Fibroblast of lung (primary cell): ENCODE measurements at regions not wholly inside any gene's neighbourhood (a gene's known extent, or its start where the extent isn't known, plus 50 kb on each side); places are given as distances from the start of the nearest gene placed in this dataset.

Experiments
- DNase-seq, 2 donors: peaks; one replicate each; pipeline versions ENCODE4 v3.0.0 to v3.0.0-alpha.2; 2010; ENCODE audit warnings: low read depth in 2 of 2
- H2AFZ ChIP-seq: 2 replicates; pipeline ENCODE4 v1.5.1; 2012; ENCODE audit warnings: low read length, control low read depth, inconsistent platforms
- H3K27ac ChIP-seq: 2 replicates; pipeline ENCODE4 v1.5.1; 2011; ENCODE audit warnings: low read length, control low read depth; ENCODE audit not compliant: insufficient read depth
- H3K27me3 ChIP-seq: 2 replicates; pipeline ENCODE4 v1.5.1; 2011; ENCODE audit warnings: mild to moderate bottlenecking, low read length; ENCODE audit not compliant: control insufficient read depth, insufficient read depth
- H3K36me3 ChIP-seq: 2 replicates; pipeline ENCODE4 v1.5.1; 2011; ENCODE audit warnings: low read length; ENCODE audit not compliant: control insufficient read depth, insufficient read depth
- H3K4me1 ChIP-seq: 2 replicates; pipeline ENCODE4 v1.5.1; 2011; ENCODE audit warnings: low read length; ENCODE audit not compliant: control insufficient read depth, insufficient read depth; ENCODE audit errors: extremely low read depth
- H3K4me2 ChIP-seq: 2 replicates; pipeline ENCODE4 v1.5.1; 2011; ENCODE audit warnings: low read length, control low read depth; ENCODE audit not compliant: insufficient read depth; ENCODE audit errors: extremely low read depth
- H3K4me3 ChIP-seq, 4 experiments: fragments of 200-600 bp in 1 of 4; sonication (generic) in 1 of 4; replicated peaks in 1 of 4; 2 replicates each; pipeline ENCODE4 v1.5.1; 2011 to 2016; ENCODE audit warnings: low read length in 4 of 4, low read depth in 3 of 4, mild to moderate bottlenecking in 3 of 4, control low read depth in 2 of 4, inconsistent platforms in 1 of 4, mixed read lengths in 1 of 4; ENCODE audit not compliant: insufficient read depth in 1 of 4; ENCODE audit errors: control extremely low read depth in 1 of 4
- H3K79me2 ChIP-seq: 2 replicates; pipeline ENCODE4 v1.5.1; 2012; ENCODE audit warnings: mild to moderate bottlenecking, low read length, inconsistent platforms; ENCODE audit not compliant: control insufficient read depth, insufficient read depth
- H3K9ac ChIP-seq: 2 replicates; pipeline ENCODE4 v1.5.1; 2011; ENCODE audit warnings: mild to moderate bottlenecking, low read length, control low read depth; ENCODE audit not compliant: insufficient read depth
- H3K9me3 ChIP-seq: 2 replicates; pipeline ENCODE4 v1.5.1; 2012; ENCODE audit warnings: low read depth, low read length; ENCODE audit not compliant: control insufficient read depth, insufficient read depth
- H4K20me1 ChIP-seq: 2 replicates; pipeline ENCODE4 v1.5.1; 2011; ENCODE audit warnings: low read length; ENCODE audit not compliant: control insufficient read depth, insufficient read depth; ENCODE audit errors: extremely low read depth
- CTCF ChIP-seq, 2 donors: IDR thresholded peaks in 1 of 2; conservative IDR thresholded peaks in 1 of 2; 1 replicate in 1 of 2; 2 replicates in 1 of 2; pipeline ENCODE4 v1.5.1; 2011 to 2012; ENCODE audit warnings: low read length in 2 of 2, control low read depth in 1 of 2, inconsistent platforms in 1 of 2, low read depth in 1 of 2, mild to moderate bottlenecking in 1 of 2
- EZH2 ChIP-seq: IDR thresholded peaks from 2 replicates; pipeline ENCODE4 v1.5.1; 2012; ENCODE audit warnings: low read length, control low read depth, mild to moderate bottlenecking; ENCODE audit errors: missing control alignments

DNA sequence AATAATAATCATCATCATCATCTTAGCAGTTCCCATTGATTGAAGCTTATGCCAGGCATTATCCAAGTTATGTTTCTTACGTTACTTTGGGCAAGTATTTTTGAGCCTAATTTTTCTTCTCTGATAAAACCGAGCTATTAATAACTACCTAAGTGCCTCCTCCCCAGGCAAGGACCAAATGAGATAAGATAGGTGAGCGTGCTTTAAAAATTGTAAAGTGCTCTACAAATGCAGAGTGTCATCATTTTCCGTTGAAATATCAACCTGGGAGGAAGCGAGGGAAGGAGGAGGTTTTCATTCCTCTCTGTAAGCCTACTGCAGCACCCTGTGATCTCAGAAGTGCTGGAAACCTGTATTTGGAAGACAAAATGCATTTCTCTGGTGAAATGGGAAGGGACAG, 96.7 kb upstream of the MITF start:
- Histone ChIP-seq H4K20me1 (no peaks in the 10 kb centered on the region), H3K4me3 (no peak overlapping the region), H3K27ac (no peak overlapping the region), H3K4me2 (no peak overlapping the region), H2AFZ (no peak overlapping the region), H3K9ac (no peak overlapping the region), H3K27me3 (no peaks in the 10 kb centered on the region), H3K36me3 (no peaks in the 10 kb centered on the region), H3K4me1 (no peaks in the 10 kb centered on the region), H3K9me3 (no peaks in the 10 kb centered on the region), H3K79me2 (no peaks in the 10 kb centered on the region)
- no peak for TF ChIP-seq EZH2
- no peak for TF ChIP-seq CTCF (conservative IDR thresholded peaks at IDR 0.05 in 1 of 2, IDR thresholded peaks at IDR 0.05 in 1 of 2; ENCODE audit: low read depth in 1 of 2, low read length in 2 of 2)
- no peak for DNase-seq

DNA sequence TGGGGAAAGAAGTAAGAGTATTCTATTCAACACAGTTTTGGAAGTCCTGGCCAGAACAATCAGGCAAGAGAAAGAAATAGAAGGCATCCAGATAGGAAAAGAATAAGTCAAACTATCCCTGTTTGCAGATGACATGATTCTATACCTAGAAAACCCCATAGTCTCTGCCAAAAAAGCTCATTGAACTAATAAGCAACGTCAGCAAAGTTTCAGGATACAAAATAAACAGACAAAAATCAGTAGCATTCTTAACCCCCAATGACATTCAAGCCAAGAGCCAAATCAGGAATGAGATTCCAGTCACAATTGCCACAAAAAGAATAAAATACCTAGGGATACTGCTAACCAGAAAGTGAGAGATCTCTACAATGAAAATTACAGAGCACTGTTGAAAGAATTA, 99.4 kb upstream of the MITF start:
- Histone ChIP-seq H3K27ac (no peak overlapping the region), H3K4me3 (no peak overlapping the region), H3K9ac (no peak overlapping the region), H3K36me3 (no peaks in the 10 kb centered on the region), H2AFZ (no peak overlapping the region), H3K4me1 (no peaks in the 10 kb centered on the region), H3K27me3 (no peaks in the 10 kb centered on the region), H4K20me1 (no peaks in the 10 kb centered on the region), H3K4me2 (no peak overlapping the region), H3K79me2 (no peaks in the 10 kb centered on the region), H3K9me3 (no peaks in the 10 kb centered on the region)
- no peak for TF ChIP-seq EZH2
- TF ChIP-seq CTCF (conservative IDR thresholded peaks at IDR 0.05 in 1 of 2, IDR thresholded peaks at IDR 0.05 in 1 of 2; ENCODE audit: low read depth in 1 of 2, low read length in 2 of 2): no peak
- DNase-seq: no peak

- no peak overlapping the region for H3K4me3 ChIP-seq
- no peaks in the 10 kb centered on the region for H3K9me3 ChIP-seq
- no peak overlapping the region for H3K27ac ChIP-seq
- H4K20me1 ChIP-seq: no peaks in the 10 kb centered on the region
- no peaks in the 10 kb centered on the region for H3K36me3 ChIP-seq
- no peaks in the 10 kb centered on the region for H3K79me2 ChIP-seq
- no peaks in the 10 kb centered on the region for H3K27me3 ChIP-seq
- H2AFZ ChIP-seq: no peak overlapping the region
- peak in 1 of 2 donors; percentile 38 for DNase-seq
- H3K9ac ChIP-seq: no peak overlapping the region
- H3K4me1 ChIP-seq: no peaks in the 10 kb centered on the region
- no peak for TF ChIP-seq EZH2
- no peak overlapping the region for H3K4me2 ChIP-seq
Observed at GRCh38 chr3:69628951-69629350, 110.3 kb upstream of the MITF start.
